ENCODE measurements at regions not wholly inside any gene's neighbourhood (a gene's known extent, or its start where the extent isn't known, plus 50 kb on each side); places are given as distances from the start of the nearest gene placed in this dataset.
A peak's percentile ranks its signal among the peaks of the same experiment; 100 is the strongest.

- H3K9me3 ChIP-seq: no peaks in the 10 kb centered on the region
- intact Hi-C loops (cut with DNase I): no loop called here
- DNase-seq (no peak), ATAC-seq (no peak)
- TF ChIP-seq CTCF (IDR thresholded peaks at IDR 0.05): no peak
- H3K36me3 ChIP-seq (ENCODE audit: insufficient read depth in 1 of 2, low read depth in 1 of 2): no peaks in the 10 kb centered on the region
- H3K27me3 ChIP-seq (ENCODE audit: insufficient read depth in 3 of 3, low read length in 2 of 3): peaks cover 0 to 6% (median 5%) of the 10 kb centered on the region in 3 donors
- H3K4me3 ChIP-seq: no peak overlapping the region
- no peaks in the 10 kb centered on the region for H3K4me1 ChIP-seq
- no peak overlapping the region for H3K27ac ChIP-seq
- WGBS, 3 donors: 29 to 39% (median 37%) methylated on average over 7 of the region's 7 CpGs
These were observed 176.6 kb upstream of the MSX2 start for GRCh38 chr5:174547814-174548213.

- Histone ChIP-seq H3K9me3 (no peaks in the 10 kb centered on the region), H3K27me3 (ENCODE audit: insufficient read depth in 3 of 3, low read length in 2 of 3) (peaks cover 0 to 6% (median 5%) of the 10 kb centered on the region in 3 donors), H3K4me3 (no peak overlapping the region), H3K36me3 (ENCODE audit: insufficient read depth in 1 of 2, low read depth in 1 of 2) (no peaks in the 10 kb centered on the region), H3K27ac (no peak overlapping the region), H3K4me1 (no peaks in the 10 kb centered on the region)
- WGBS, 3 donors: 27 to 34% (median 29%) methylated on average over 5 of the region's 5 CpGs
- intact Hi-C loops (cut with DNase I): no loop called here
- no peak for TF ChIP-seq CTCF (IDR thresholded peaks at IDR 0.05)
- DNase-seq: peak in 1 of 2 donors; percentile 31
- ATAC-seq: no peak
These were observed 175.1 kb upstream of the MSX2 start for GRCh38 chr5:174549254-174549653.

- no peak for TF ChIP-seq CTCF (IDR thresholded peaks at IDR 0.05)
- no peak overlapping the region for H3K27ac ChIP-seq
- WGBS, 3 donors: 56 to 60% (median 56%) methylated on average over 6 of the region's 6 CpGs
These were observed 174.4 kb upstream of the MSX2 start for GRCh38 chr5:174550026-174550425.

GRCh38 chr5:174552428-174552827, 172.0 kb upstream of the MSX2 start:
- no peak for TF ChIP-seq CTCF (IDR thresholded peaks at IDR 0.05)
- intact Hi-C loops (cut with DNase I): no loop called here
- Histone ChIP-seq H3K27me3 (ENCODE audit: insufficient read depth in 3 of 3, low read length in 2 of 3) (peaks cover 0 to 6% (median 5%) of the 10 kb centered on the region in 3 donors), H3K36me3 (ENCODE audit: insufficient read depth in 1 of 2, low read depth in 1 of 2) (no peaks in the 10 kb centered on the region), H3K4me1 (no peaks in the 10 kb centered on the region), H3K9me3 (no peaks in the 10 kb centered on the region), H3K4me3 (no peak overlapping the region), H3K27ac (no peak overlapping the region)
- ATAC-seq: no peak
- no peak for DNase-seq
- WGBS, 3 donors: 76 to 84% (median 81%) methylated on average over 8 of the region's 8 CpGs

More at GRCh38 chr5:174550026-174550425, 174.4 kb upstream of the MSX2 start:
- H3K27me3 ChIP-seq (ENCODE audit: insufficient read depth in 3 of 3, low read length in 2 of 3): peaks cover 0 to 6% (median 5%) of the 10 kb centered on the region in 3 donors
- intact Hi-C loops (cut with DNase I): no loop called here
- ATAC-seq (no peak), DNase-seq (no peak)
- no peaks in the 10 kb centered on the region for H3K36me3 ChIP-seq (ENCODE audit: insufficient read depth in 1 of 2, low read depth in 1 of 2)
- no peaks in the 10 kb centered on the region for H3K4me1 ChIP-seq
- H3K9me3 ChIP-seq: no peaks in the 10 kb centered on the region
- no peak overlapping the region for H3K4me3 ChIP-seq

- Histone ChIP-seq H3K36me3 (ENCODE audit: insufficient read depth in 1 of 2, low read depth in 1 of 2) (no peaks in the 10 kb centered on the region), H3K27me3 (ENCODE audit: insufficient read depth in 3 of 3, low read length in 2 of 3) (peaks cover 0 to 6% (median 5%) of the 10 kb centered on the region in 3 donors), H3K4me3 (no peak overlapping the region), H3K4me1 (no peaks in the 10 kb centered on the region), H3K9me3 (no peaks in the 10 kb centered on the region), H3K27ac (no peak overlapping the region)
- DNase-seq (peak; percentile 43 to 58), ATAC-seq (no peak)
- TF ChIP-seq CTCF (IDR thresholded peaks at IDR 0.05): no peak
- intact Hi-C loops (cut with DNase I): no loop called here
- WGBS, 3 donors: 76 to 83% (median 82%) methylated on average over 12 of the region's 12 CpGs
These were observed 170.8 kb upstream of the MSX2 start for GRCh38 chr5:174553556-174553955.

All from psoas muscle (tissue), 7 donors.